T-helper 2 cell treated with Interferon-gamma antibody and Interleukin-4, amounts not matched to agents 100 ng/mL and 5 ng/mL, for 36 hours (primary cell): ENCODE measurements at regions not wholly inside any gene's neighbourhood (a gene's known extent, or its start where the extent isn't known, plus 50 kb on each side); places are given as distances from the start of the nearest gene placed in this dataset.

Experiments
- intact Hi-C: fragments of 100-400 bp; cut with micrococcal nuclease; formaldehyde crosslinking; loops from one replicate; pipeline ENCODE4 v1.15.1; 2023

- intact Hi-C loops, result no loop called here
These were observed 89.8 kb downstream of the ERMARD start for GRCh38 chr6:169841251-169841650.

GRCh38 chr6:169839898-169840631 lies 88.6 kb downstream of the ERMARD start:
- intact Hi-C loops, result loop anchor here (10.0 kb wide), 1 partner anchor 115 kb away; no protein-coding TSS in a partner anchor

DNA sequence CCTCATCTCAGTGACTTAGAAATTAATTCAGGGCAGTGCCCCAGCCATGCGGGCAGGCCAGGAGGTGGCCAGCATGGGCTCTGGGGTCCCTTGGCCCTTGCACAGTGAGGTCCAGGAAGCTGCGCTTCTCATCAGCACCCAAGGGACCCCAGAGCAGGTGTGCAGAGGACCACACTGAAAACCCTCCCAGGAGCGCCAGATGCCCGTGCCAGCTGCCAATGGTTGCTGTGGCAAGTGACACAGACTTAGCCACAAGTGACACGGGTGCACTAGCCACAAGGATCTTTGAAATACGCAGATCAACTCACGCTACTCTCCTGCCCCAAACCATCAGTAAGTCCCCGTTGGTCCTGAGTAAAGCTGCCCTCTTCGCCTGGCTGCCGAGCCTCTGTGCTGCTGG lies 88.1 kb downstream of the ERMARD start:
- intact Hi-C loops, result loop anchor here (10.0 kb wide), 1 partner anchor 115 kb away; no protein-coding TSS in a partner anchor

GRCh38 chr6:169839029-169839481 lies 87.6 kb downstream of the ERMARD start:
- intact Hi-C loops, result loop anchor here (10.0 kb wide), 1 partner anchor 116 kb away; no protein-coding TSS in a partner anchor

DNA sequence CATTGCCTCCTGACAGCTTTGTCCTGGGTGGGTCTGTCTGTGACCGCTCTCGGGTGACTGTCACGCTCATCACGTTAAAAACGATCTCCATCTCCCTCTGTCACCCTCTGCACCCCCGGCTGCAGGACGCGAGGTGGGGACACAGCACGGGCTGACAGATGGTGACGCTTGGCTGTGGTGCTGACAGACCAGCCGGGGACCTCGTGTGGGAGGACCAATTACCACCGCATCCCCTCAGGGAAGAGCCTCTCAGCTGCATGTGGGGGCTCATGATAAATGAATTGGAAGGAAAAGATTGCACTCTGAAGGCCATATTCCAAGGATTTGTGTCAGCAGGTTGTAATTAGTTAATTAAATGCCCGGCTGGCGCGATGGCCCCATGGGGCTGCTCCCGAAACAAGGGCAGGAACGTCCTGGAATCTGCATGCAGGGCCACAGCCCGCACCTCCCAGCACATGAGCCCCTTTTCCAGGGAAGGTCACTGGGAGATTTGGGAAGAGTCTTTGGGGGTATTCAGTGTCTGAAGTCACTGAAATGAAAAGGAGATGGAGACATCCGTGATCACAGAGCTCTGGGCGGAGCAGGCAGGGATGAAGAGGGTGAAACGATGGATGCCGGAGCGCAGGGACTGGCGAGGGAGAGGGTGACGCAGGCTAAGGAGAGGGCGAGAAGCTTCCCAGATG lies 87.1 kb downstream of the ERMARD start:
- intact Hi-C loops, result loop anchor here (10.0 kb wide), 1 partner anchor 116 kb away; no protein-coding TSS in a partner anchor

GRCh38 chr6:169837529-169838250 lies 86.3 kb downstream of the ERMARD start:
- intact Hi-C loops, result loop anchor here (10.0 kb wide), 1 partner anchor 117 kb away; no protein-coding TSS in a partner anchor

DNA sequence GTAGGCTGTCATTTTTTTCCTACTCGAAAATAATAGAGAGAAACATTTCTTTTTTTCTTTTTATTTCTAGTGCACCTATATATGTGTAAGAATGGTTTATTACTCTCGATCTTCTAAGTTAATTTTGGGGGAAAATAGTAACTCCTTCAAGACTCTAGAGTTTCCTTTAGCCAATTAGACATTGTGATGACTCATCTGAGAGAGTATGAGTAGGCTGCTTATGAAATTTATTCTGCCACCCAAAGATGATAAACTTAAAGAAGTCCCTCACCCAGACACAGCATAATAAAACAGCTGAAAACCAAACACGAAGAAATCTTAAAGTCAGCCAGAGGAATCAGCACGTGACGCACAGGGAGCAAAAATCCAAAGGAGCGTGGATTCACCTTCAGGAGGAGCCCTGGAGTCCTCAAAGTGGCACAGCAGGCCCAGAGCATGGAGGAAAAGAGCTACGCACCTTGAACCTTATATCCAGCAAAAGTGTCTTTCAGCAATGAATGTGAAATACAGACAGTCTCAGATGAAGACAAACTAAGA lies 81.9 kb downstream of the ERMARD start:
- intact Hi-C loops, result loop anchor here (5.0 to 10.0 kb wide), 2 partner anchors 121 to 459 kb away; partner anchors contain the start of gene DLL1

GRCh38 chr6:169832247-169832948 lies 81.0 kb downstream of the ERMARD start:
- intact Hi-C loops, result loop anchor here (5.0 to 10.0 kb wide), 2 partner anchors 122 to 460 kb away; partner anchors contain the start of gene DLL1

- intact Hi-C loops, result loop anchor here (1.0 to 10.0 kb wide), 4 partner anchors 123 to 699 kb away; partner anchors contain the start of gene DLL1
These were observed 80.2 kb downstream of the ERMARD start for GRCh38 chr6:169831450-169832246.
